Keratinocyte (primary cell): ENCODE measurements at regions not wholly inside any gene's neighbourhood (a gene's known extent, or its start where the extent isn't known, plus 50 kb on each side); places are given as distances from the start of the nearest gene placed in this dataset.

Experiments used
- DNase-seq: peaks from one replicate; pipeline ENCODE4 v3.0.0-alpha.2; 2011; ENCODE audit warnings: low read depth, missing footprints, low spot score
- FAIRE-seq: peaks from 2 replicates; lab custom pipeline; 2011; peaks lifted over from hg19 to GRCh38; lab: Jason Lieb, UNC
- H2AFZ ChIP-seq: 2 replicates; pipeline ENCODE4 v1.6.0; 2012; ENCODE audit warnings: low read length, control low read depth, inconsistent platforms; ENCODE audit not compliant: control insufficient read depth
- H3K27ac ChIP-seq: 2 replicates; pipeline ENCODE4 v1.5.1; 2011; ENCODE audit warnings: low read length; ENCODE audit not compliant: control insufficient read depth, insufficient read depth
- H3K27me3 ChIP-seq: 3 replicates; pipeline ENCODE4 v1.6.0; 2011; ENCODE audit warnings: low read length; ENCODE audit not compliant: control insufficient read depth, insufficient read depth; ENCODE audit errors: extremely low read depth
- H3K36me3 ChIP-seq, 2 experiments: 2 replicates in 1 of 2; 3 replicates in 1 of 2; pipeline ENCODE4 v1.5.1; 2011; ENCODE audit warnings: low read length in 2 of 2, mild to moderate bottlenecking in 1 of 2; ENCODE audit not compliant: control insufficient read depth in 2 of 2, insufficient read depth in 2 of 2; ENCODE audit errors: extremely low read depth in 1 of 2
- H3K4me1 ChIP-seq: 3 replicates; pipeline ENCODE4 v1.5.1; 2011; ENCODE audit warnings: low read length; ENCODE audit not compliant: control insufficient read depth, insufficient read depth; ENCODE audit errors: extremely low read depth
- H3K4me2 ChIP-seq: 3 replicates; pipeline ENCODE4 v1.6.0; 2011; ENCODE audit warnings: low read depth, low read length; ENCODE audit not compliant: control insufficient read depth, insufficient read depth; ENCODE audit errors: extremely low read depth
- H3K4me3 ChIP-seq, 3 experiments: fragments of 200-600 bp in 1 of 3; sonication (generic) in 1 of 3; 2 replicates in 2 of 3; 3 replicates in 1 of 3; pipeline ENCODE4 v1.5.1; 2011 to 2016; ENCODE audit warnings: low read length in 3 of 3, mild to moderate bottlenecking in 3 of 3, control low read depth in 2 of 3, inconsistent platforms in 1 of 3, low read depth in 1 of 3, mixed read lengths in 1 of 3, mixed run types in 1 of 3, moderate library complexity in 1 of 3; ENCODE audit not compliant: control insufficient read depth in 2 of 3, insufficient read depth in 2 of 3; ENCODE audit errors: extremely low read depth in 1 of 3
- H3K79me2 ChIP-seq: 2 replicates; pipeline ENCODE4 v1.6.0; 2012; ENCODE audit warnings: low read length; ENCODE audit not compliant: control insufficient read depth, insufficient read depth
- H3K9ac ChIP-seq: 3 replicates; pipeline ENCODE4 v1.6.0; 2011; ENCODE audit warnings: low read length; ENCODE audit not compliant: control insufficient read depth, insufficient read depth; ENCODE audit errors: extremely low read depth
- H3K9me1 ChIP-seq: 3 replicates; pipeline ENCODE4 v1.6.0; 2011; ENCODE audit warnings: low read length; ENCODE audit not compliant: control insufficient read depth, insufficient read depth; ENCODE audit errors: extremely low read depth
- H3K9me3 ChIP-seq: 2 replicates; pipeline ENCODE4 v1.5.1; 2012; ENCODE audit warnings: low read depth, low read length; ENCODE audit not compliant: control insufficient read depth
- H4K20me1 ChIP-seq: 3 replicates; pipeline ENCODE4 v1.6.0; 2011; ENCODE audit warnings: low read length; ENCODE audit not compliant: control insufficient read depth, insufficient read depth; ENCODE audit errors: extremely low read depth
- EZH2 ChIP-seq: IDR thresholded peaks from one replicate; pipeline ENCODE4 v1.6.1; 2012; ENCODE audit warnings: inconsistent platforms, mild to moderate bottlenecking, low read length, moderate library complexity
- dilution Hi-C: fragments of 300-500 bp; cut with MboI; formaldehyde crosslinking; loops from one replicate; pipeline ENCODE4 v1.7.0; 2020; ENCODE audit warnings: low sequenced_read_pairs; ENCODE audit not compliant: extremely low pct_ligation_motif_present
- TF ChIP-seq, protein P1 (sequence below), 3 experiments: IDR thresholded peaks in 1 of 3; conservative IDR thresholded peaks in 1 of 3; optimal IDR thresholded peaks in 1 of 3; 2 replicates in 2 of 3; 3 replicates in 1 of 3; pipeline versions ENCODE3 to v1.5.1; 2011; ENCODE audit warnings: low read length in 3 of 3, mild to moderate bottlenecking in 3 of 3, moderate library complexity in 2 of 3, control low read depth in 1 of 3, inconsistent platforms in 1 of 3; ENCODE audit not compliant: insufficient read depth in 2 of 3; ENCODE audit errors: extremely low read depth in 1 of 3

DNA sequence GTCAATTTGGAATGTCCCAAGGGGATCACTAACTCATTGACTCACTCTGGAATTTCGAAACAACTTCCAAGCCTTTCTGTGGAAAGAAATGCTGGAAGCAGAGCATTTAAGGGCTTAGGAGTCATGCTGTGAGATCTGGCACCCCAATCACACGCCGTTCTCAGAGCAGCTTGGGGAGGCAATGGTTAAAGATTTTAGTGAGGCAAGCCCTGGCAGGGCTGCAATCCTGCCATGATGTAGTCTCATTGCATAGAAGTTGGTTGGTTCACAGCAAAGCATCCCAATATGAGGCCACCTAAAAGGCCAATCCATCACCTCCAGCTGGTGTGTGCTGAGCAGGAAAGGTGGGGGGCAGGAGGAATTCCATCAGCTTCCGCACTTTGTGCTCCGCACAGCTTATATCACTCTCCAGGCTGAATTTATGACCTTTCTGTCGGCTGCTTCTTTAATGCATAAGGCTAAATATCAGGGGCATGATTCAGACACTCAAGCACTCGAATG, 1043.9 kb upstream of the POU3F3 start:
- TF ChIP-seq, protein P1, sequence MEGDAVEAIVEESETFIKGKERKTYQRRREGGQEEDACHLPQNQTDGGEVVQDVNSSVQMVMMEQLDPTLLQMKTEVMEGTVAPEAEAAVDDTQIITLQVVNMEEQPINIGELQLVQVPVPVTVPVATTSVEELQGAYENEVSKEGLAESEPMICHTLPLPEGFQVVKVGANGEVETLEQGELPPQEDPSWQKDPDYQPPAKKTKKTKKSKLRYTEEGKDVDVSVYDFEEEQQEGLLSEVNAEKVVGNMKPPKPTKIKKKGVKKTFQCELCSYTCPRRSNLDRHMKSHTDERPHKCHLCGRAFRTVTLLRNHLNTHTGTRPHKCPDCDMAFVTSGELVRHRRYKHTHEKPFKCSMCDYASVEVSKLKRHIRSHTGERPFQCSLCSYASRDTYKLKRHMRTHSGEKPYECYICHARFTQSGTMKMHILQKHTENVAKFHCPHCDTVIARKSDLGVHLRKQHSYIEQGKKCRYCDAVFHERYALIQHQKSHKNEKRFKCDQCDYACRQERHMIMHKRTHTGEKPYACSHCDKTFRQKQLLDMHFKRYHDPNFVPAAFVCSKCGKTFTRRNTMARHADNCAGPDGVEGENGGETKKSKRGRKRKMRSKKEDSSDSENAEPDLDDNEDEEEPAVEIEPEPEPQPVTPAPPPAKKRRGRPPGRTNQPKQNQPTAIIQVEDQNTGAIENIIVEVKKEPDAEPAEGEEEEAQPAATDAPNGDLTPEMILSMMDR (optimal IDR thresholded peaks at IDR 0.05 in 1 of 3, IDR thresholded peaks at IDR 0.05 in 1 of 3, conservative IDR thresholded peaks at IDR 0.05 in 1 of 3; ENCODE audit: extremely low read depth in 1 of 3, insufficient read depth in 2 of 3, low read length in 3 of 3), result no peak
- TF ChIP-seq EZH2, result no peak
- Histone ChIP-seq H3K27ac (no peak overlapping the region), H3K27me3 (no peaks in the 10 kb centered on the region), H3K9ac (no peak overlapping the region), H2AFZ (no peak overlapping the region), H3K36me3 (no peaks in the 10 kb centered on the region), H3K4me2 (no peak overlapping the region), H3K9me1 (no peaks in the 10 kb centered on the region), H3K4me3 (no peak overlapping the region), H4K20me1 (no peaks in the 10 kb centered on the region), H3K79me2 (no peaks in the 10 kb centered on the region), H3K4me1 (no peaks in the 10 kb centered on the region), H3K9me3 (peaks cover 3% of the 10 kb centered on the region)
- DNase-seq (no peak), FAIRE-seq (no peak)
- dilution Hi-C loops, result no loop called here

DNA sequence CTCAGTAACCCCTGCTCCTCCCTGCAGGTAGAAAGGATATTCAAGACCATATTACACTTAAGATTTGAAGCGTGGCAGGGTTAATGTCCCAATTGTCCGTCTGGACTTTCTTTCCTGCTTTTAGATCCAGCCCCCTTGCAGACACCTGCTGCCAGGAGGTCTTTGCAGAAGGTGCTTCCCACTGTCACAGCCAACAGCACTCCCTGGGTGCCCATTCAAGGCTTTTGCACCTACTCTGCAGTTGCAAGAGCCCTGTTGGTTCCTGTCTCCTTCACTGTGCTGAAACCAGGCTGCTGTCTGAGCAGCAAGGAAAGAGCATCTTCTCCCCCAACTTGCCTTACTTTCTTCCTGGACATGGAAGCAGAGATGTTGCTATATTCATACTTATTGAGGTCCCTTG, 1043.0 kb upstream of the POU3F3 start:
- no peak overlapping the region for H3K27ac ChIP-seq
- H3K4me1 ChIP-seq, result no peaks in the 10 kb centered on the region
- H3K9me3 ChIP-seq, result peaks cover 3% of the 10 kb centered on the region
- H3K9me1 ChIP-seq, result no peaks in the 10 kb centered on the region
- H3K4me3 ChIP-seq, result no peak overlapping the region
- dilution Hi-C loops, result no loop called here
- H2AFZ ChIP-seq, result no peak overlapping the region
- FAIRE-seq (no peak), DNase-seq (no peak)
- no peak overlapping the region for H3K9ac ChIP-seq
- TF ChIP-seq EZH2, result no peak
- TF ChIP-seq, protein P1 (optimal IDR thresholded peaks at IDR 0.05 in 1 of 3, IDR thresholded peaks at IDR 0.05 in 1 of 3, conservative IDR thresholded peaks at IDR 0.05 in 1 of 3; ENCODE audit: extremely low read depth in 1 of 3, insufficient read depth in 2 of 3, low read length in 3 of 3), result no peak
- no peaks in the 10 kb centered on the region for H3K27me3 ChIP-seq
- H3K79me2 ChIP-seq, result no peaks in the 10 kb centered on the region
- no peak overlapping the region for H3K4me2 ChIP-seq
- H3K36me3 ChIP-seq, result no peaks in the 10 kb centered on the region
- no peaks in the 10 kb centered on the region for H4K20me1 ChIP-seq
